ENCODE measurements at regions not wholly inside any gene's neighbourhood (a gene's known extent, or its start where the extent isn't known, plus 50 kb on each side); places are given as distances from the start of the nearest gene placed in this dataset.

- peaks cover 5 to 6% (median 6%) of the 10 kb centered on the region in 3 donors for H3K4me1 Mint-ChIP-seq
- H3K36me3 Mint-ChIP-seq = no peaks in the 10 kb centered on the region
- H3K9me3 Mint-ChIP-seq = no peaks in the 10 kb centered on the region
- no peak overlapping the region for H3K4me3 Mint-ChIP-seq
- DNase-seq (peak; percentile 77), ATAC-seq (ENCODE audit: low read depth in 2 of 2) (peak; percentile 99 to 100)
- H3K27me3 Mint-ChIP-seq = no peaks in the 10 kb centered on the region
- H3K27ac Mint-ChIP-seq = peak overlapping the region in 3 of 6 donors; percentile 55 to 64 (median 61)
Measured at GRCh38 chr18:45212181-45213039, 402.9 kb upstream of the SLC14A2 start.

DNA sequence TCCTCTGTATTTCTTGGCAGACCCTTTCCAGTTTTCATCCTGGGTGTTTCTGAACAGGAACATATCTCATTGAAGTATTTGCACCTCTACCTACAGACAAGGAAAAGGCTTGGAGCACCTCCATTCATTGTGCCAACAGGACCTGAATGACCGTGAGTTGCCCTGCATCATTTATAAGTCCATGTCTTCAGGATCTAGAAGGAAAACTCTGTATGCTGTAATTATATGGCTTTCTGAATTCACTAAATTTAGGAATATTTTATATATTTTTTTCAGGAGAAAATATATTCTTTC, 402.3 kb upstream of the SLC14A2 start:
- Mint-ChIP-seq H3K27me3 (no peaks in the 10 kb centered on the region), H3K4me3 (no peak overlapping the region), H3K9me3 (no peaks in the 10 kb centered on the region), H3K27ac (peak overlapping the region in 2 of 6 donors; percentile 55 to 61), H3K36me3 (no peaks in the 10 kb centered on the region), H3K4me1 (peaks cover 5 to 6% (median 6%) of the 10 kb centered on the region in 3 donors)
- DNase-seq = no peak
- ATAC-seq (ENCODE audit: low read depth in 2 of 2) = peak in 1 of 2 donors; percentile 9

DNA sequence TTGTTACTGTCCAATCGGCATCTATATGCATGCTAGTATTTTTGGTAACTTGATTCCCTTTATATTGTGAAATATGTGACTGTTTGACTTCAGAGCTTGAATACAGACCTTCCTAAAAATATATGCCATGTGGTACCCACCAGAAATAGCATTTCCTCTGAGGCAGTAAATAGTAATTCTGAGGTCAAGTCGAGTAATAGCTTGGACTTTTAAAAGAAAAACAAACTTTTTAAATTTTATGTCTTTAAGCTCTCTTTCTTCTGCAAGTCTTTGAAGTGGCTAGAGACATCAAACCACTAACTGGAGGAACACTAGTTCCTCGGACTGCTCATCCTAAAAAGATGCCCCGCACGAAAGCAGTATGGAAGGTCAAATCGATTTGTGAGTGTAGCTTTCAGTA, 396.8 kb upstream of the SLC14A2 start:
- Mint-ChIP-seq H3K27me3 (peaks cover 0 to 9% (median 0%) of the 10 kb centered on the region in 3 donors), H3K27ac (no peak overlapping the region), H3K4me3 (no peak overlapping the region), H3K9me3 (no peaks in the 10 kb centered on the region), H3K36me3 (no peaks in the 10 kb centered on the region), H3K4me1 (no peaks in the 10 kb centered on the region)
- no peak for DNase-seq
- ATAC-seq (ENCODE audit: low read depth in 2 of 2) = no peak

- Mint-ChIP-seq H3K4me1 (no peaks in the 10 kb centered on the region), H3K36me3 (no peaks in the 10 kb centered on the region), H3K4me3 (no peak overlapping the region), H3K9me3 (peaks cover 0 to 13% (median 2%) of the 10 kb centered on the region in 7 donors), H3K27ac (no peak overlapping the region), H3K27me3 (peaks cover 0 to 9% (median 0%) of the 10 kb centered on the region in 3 donors)
- DNase-seq (no peak), ATAC-seq (ENCODE audit: low read depth in 2 of 2) (no peak)
Measured at GRCh38 chr18:45221363-45221762, 393.9 kb upstream of the SLC14A2 start.

DNA sequence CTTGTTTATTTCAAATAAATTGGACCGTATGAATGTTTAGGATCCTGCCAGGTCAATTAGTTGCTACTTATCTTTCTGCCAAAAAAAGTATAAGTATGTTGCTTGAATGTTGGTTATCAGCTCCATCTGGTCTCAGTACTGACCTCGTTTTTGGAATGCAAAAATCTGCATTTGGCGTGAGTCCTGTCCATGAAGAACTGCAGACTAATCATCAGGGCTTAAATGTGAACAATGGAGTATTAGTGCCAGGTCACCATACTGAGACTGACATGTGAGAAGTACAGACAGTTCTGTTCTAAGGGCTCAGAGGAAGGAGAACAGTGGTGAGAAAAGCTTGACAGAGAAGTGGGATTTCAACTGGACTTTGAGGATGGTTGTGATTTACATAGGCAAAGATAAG, 393.1 kb upstream of the SLC14A2 start:
- Mint-ChIP-seq H3K4me3 (no peak overlapping the region), H3K27ac (no peak overlapping the region), H3K4me1 (no peaks in the 10 kb centered on the region), H3K36me3 (no peaks in the 10 kb centered on the region), H3K9me3 (peaks cover 0 to 15% (median 2%) of the 10 kb centered on the region in 7 donors), H3K27me3 (peaks cover 0 to 9% (median 0%) of the 10 kb centered on the region in 3 donors)
- ATAC-seq (ENCODE audit: low read depth in 2 of 2) = no peak
- DNase-seq = no peak

GRCh38 chr18:45227001-45227742, 388.1 kb upstream of the SLC14A2 start:
- H3K27ac Mint-ChIP-seq = no peak overlapping the region
- no peaks in the 10 kb centered on the region for H3K36me3 Mint-ChIP-seq
- no peak for ATAC-seq (ENCODE audit: low read depth in 2 of 2)
- H3K9me3 Mint-ChIP-seq = peaks cover 0 to 15% (median 2%) of the 10 kb centered on the region in 7 donors
- no peak overlapping the region for H3K4me3 Mint-ChIP-seq
- peaks cover 0 to 9% (median 7%) of the 10 kb centered on the region in 3 donors for H3K27me3 Mint-ChIP-seq
- no peak for DNase-seq
- no peaks in the 10 kb centered on the region for H3K4me1 Mint-ChIP-seq

GRCh38 chr18:45228796-45229388, 386.4 kb upstream of the SLC14A2 start:
- Mint-ChIP-seq H3K4me3 (no peak overlapping the region), H3K27ac (peak overlapping the region in 1 of 6 donors; percentile 60), H3K27me3 (peaks cover 0 to 9% (median 5%) of the 10 kb centered on the region in 3 donors), H3K4me1 (no peaks in the 10 kb centered on the region), H3K36me3 (no peaks in the 10 kb centered on the region), H3K9me3 (peaks cover 0 to 15% (median 2%) of the 10 kb centered on the region in 7 donors)
- no peak for ATAC-seq (ENCODE audit: low read depth in 2 of 2)
- no peak for DNase-seq

- Mint-ChIP-seq H3K27ac (peak overlapping the region in 1 of 6 donors; percentile 44), H3K36me3 (no peaks in the 10 kb centered on the region), H3K27me3 (peaks cover 0 to 9% (median 5%) of the 10 kb centered on the region in 3 donors), H3K4me1 (no peaks in the 10 kb centered on the region), H3K4me3 (no peak overlapping the region), H3K9me3 (no peaks in the 10 kb centered on the region)
- no peak for DNase-seq
- no peak for ATAC-seq (ENCODE audit: low read depth in 2 of 2)
Measured at GRCh38 chr18:45231617-45232016, 383.7 kb upstream of the SLC14A2 start.

DNA sequence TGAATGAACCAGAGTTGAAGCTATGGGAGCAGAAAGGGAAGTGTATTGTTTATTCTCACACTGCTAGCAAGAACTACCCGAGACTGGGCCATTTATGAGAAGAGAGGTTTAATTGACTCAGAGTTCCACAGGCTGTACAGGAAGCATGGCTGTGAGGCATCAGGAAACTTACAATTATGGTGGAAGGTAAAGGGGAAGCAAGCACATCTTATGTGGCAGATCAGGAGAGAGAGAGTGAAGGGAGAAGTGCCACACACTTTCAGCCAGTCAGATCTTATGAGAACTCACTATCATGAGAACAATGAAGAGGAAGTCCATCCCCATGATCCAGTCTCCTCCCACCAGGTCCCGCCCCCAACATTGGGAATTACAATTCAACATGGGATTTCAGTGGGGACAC, 383.2 kb upstream of the SLC14A2 start:
- no peaks in the 10 kb centered on the region for H3K4me1 Mint-ChIP-seq
- ATAC-seq (ENCODE audit: low read depth in 2 of 2) = no peak

GRCh38 chr18:45236676-45237075, 378.6 kb upstream of the SLC14A2 start:
- H3K4me3 Mint-ChIP-seq = no peak overlapping the region
- no peaks in the 10 kb centered on the region for H3K36me3 Mint-ChIP-seq
- ATAC-seq (ENCODE audit: low read depth in 2 of 2) (no peak), DNase-seq (no peak)
- H3K27ac Mint-ChIP-seq = no peak overlapping the region
- peaks cover 0 to 3% (median 0%) of the 10 kb centered on the region in 7 donors for H3K9me3 Mint-ChIP-seq
- peaks cover 8 to 13% (median 12%) of the 10 kb centered on the region in 3 donors for H3K27me3 Mint-ChIP-seq
- no peaks in the 10 kb centered on the region for H3K4me1 Mint-ChIP-seq

More for the DNA sequence above, 383.2 kb upstream of the SLC14A2 start:
- Mint-ChIP-seq H3K4me3 (no peak overlapping the region), H3K27ac (peak overlapping the region in 1 of 6 donors; percentile 44), H3K36me3 (no peaks in the 10 kb centered on the region), H3K27me3 (peaks cover 0 to 9% (median 5%) of the 10 kb centered on the region in 3 donors), H3K9me3 (no peaks in the 10 kb centered on the region)
- DNase-seq = no peak

GRCh38 chr18:45237343-45238098, 377.8 kb upstream of the SLC14A2 start:
- DNase-seq (no peak), ATAC-seq (ENCODE audit: low read depth in 2 of 2) (no peak)
- Mint-ChIP-seq H3K4me1 (no peaks in the 10 kb centered on the region), H3K27ac (no peak overlapping the region), H3K4me3 (no peak overlapping the region), H3K36me3 (no peaks in the 10 kb centered on the region), H3K9me3 (peaks cover 0 to 3% (median 0%) of the 10 kb centered on the region in 7 donors), H3K27me3 (peaks cover 8 to 13% (median 12%) of the 10 kb centered on the region in 3 donors)

GRCh38 chr18:45241271-45241670, 374.0 kb upstream of the SLC14A2 start:
- no peak for DNase-seq
- Mint-ChIP-seq H3K4me1 (no peaks in the 10 kb centered on the region), H3K27me3 (peaks cover 8 to 24% (median 12%) of the 10 kb centered on the region in 3 donors), H3K9me3 (peaks cover 0 to 3% (median 0%) of the 10 kb centered on the region in 7 donors), H3K36me3 (no peaks in the 10 kb centered on the region), H3K27ac (no peak overlapping the region), H3K4me3 (no peak overlapping the region)
- ATAC-seq (ENCODE audit: low read depth in 2 of 2) = no peak

DNA sequence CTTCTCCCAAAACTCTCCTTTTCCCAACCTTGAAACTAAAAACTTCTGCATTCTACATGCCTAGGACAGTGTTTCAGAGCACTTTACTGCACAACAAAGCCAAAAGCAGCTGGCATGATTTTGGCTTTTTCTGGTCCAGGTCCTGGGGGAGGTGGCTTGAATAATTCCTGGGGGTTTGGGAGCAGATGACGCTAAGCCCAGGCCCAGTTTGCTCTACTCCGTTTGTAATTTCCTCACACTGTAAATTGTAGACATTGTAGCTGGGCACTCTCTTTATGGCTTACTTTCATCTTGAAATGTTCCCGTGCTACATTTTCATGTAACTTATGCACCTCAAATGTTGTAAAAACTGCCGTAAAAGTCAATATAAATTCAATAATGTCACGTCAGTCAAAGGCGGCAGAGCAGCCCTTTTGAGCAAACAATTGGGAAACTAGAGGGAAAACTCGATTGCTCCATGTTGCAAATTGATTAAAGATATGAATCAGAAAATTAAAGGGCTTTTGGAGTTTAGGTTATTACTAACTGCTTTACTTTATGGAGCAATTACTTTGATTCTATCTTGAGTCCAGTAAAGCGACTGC, 373.2 kb upstream of the SLC14A2 start:
- DNase-seq = no peak
- no peak for ATAC-seq (ENCODE audit: low read depth in 2 of 2)
- H3K27me3 Mint-ChIP-seq = peaks cover 8 to 24% (median 12%) of the 10 kb centered on the region in 3 donors

More for the DNA sequence above, 373.2 kb upstream of the SLC14A2 start:
- no peak overlapping the region for H3K4me3 Mint-ChIP-seq
- H3K27ac Mint-ChIP-seq = no peak overlapping the region
- no peaks in the 10 kb centered on the region for H3K4me1 Mint-ChIP-seq
- peaks cover 0 to 3% (median 0%) of the 10 kb centered on the region in 7 donors for H3K9me3 Mint-ChIP-seq
- no peaks in the 10 kb centered on the region for H3K36me3 Mint-ChIP-seq
